HG03432 (cell line): ENCODE measurements at regions not wholly inside any gene's neighbourhood (a gene's known extent, or its start where the extent isn't known, plus 50 kb on each side); places are given as distances from the start of the nearest gene placed in this dataset.
"Not testable (repeated sequence)": the region's sequence is repeated elsewhere in the genome, so short reads cannot be mapped to it uniquely, and the experiment has no call there.

Source experiments
- ATAC-seq: cut with Tn5 transposase; IDR thresholded peaks from one replicate; pipeline ENCODE4 v1.9.1; 2021; ENCODE audit warnings: mild to moderate bottlenecking, moderate library complexity; ENCODE audit not compliant: unreplicated experiment

DNA sequence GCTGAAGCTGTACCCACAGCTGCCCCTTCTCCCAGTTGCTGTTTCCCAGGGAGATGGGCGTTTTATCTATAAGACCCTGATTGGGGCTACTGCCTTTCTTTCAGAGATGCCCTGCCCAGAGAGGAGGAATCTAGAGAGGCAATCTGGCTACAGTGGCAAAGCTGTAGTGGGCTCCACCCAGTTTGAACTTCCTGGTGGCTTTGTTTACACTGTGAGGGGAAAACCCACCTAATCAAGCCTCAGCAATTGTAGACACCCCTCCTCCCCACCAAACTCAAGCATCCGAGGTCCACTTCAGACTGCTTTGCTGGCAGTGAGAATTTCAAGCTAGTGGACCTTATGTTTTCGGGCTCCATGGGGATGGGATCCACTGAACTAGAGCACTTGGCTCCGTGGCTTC is 240.4 kb upstream of the AFF2 start:
- ATAC-seq: no peak

DNA sequence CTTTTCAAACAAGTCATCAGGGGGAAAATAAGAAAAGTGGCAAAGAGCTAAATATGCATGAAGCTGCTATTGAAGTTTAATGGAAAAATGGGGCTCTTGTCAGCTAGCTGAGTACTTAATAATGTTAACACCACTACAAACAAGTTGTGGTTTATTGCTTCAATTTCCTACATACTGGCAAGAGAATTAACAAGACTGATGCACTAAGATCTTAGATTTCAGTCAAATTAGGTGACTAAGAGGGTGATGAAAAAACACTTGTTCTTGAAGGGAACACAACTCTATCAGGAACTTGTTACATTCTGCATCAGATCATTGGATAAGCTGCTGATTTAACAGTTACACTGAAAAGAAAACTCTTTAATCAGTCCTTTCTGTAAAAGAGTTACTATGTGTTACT is 234.6 kb upstream of the AFF2 start:
- no peak for ATAC-seq

DNA sequence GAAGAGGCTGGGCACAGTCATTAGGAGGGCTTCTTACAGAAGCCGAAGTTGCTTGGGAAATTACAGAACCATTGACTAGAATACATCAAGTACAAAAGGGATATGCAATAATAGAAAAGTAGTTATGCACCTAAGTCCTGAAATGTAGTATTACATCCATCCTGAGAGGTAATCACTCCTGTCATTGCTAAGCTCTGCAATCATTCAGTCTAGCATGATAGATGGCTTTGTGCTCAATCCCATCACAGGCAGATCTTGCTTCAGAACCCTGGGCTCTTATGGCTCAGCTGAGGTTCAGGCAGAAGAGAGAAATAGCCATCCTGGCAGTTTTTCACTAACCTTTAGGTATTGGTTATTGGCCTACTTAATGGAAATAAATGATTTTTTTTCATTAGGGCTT is 231.7 kb upstream of the AFF2 start:
- ATAC-seq: no peak

GRCh38 chrX:148269513-148269912 is 230.9 kb upstream of the AFF2 start:
- ATAC-seq: no peak

- ATAC-seq: no peak
Measured at GRCh38 chrX:148270499-148270898, 229.9 kb upstream of the AFF2 start.

- ATAC-seq: no peak
Measured at GRCh38 chrX:148271263-148271662, 229.2 kb upstream of the AFF2 start.

DNA sequence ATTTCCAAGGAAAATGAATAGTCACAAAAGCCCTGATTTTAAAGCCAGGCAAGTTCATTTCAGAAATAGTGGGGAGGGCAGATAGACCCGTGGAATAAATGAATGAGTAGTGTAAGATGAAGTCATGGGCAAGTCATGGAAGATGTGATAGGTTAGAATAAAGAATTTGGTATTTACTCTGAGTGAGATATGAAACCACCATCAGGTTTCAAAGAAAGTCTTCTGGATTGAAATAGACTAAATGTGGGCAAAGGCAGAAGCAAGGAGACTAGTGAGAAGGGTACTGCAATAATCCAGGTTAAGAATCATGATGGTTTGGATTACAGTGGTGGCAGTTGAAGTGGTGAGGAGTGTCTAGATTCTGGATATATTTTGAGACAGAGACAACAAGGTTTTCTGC is 218.5 kb upstream of the AFF2 start:
- ATAC-seq: no peak

DNA sequence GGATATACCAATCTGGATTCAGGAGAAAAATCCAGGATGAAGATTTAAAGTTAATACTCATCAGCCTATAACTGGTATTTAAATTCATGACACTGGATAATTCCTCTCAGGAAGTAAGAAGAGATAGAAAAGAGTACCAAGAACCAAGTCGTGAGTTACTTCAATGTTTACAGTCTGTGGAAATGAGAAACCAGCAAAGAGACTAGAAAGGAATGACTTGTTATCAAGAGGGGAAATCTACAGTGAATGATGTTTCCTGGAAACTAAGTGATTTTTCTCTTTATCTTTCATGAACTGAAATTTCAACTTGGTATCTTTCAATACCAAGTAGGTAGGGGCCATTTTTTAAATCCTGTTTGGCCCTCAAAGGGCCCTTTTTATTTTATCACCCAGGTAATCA is 217.9 kb upstream of the AFF2 start:
- ATAC-seq: no peak

- ATAC-seq: no peak
Measured at GRCh38 chrX:148284056-148284455, 216.4 kb upstream of the AFF2 start.

DNA sequence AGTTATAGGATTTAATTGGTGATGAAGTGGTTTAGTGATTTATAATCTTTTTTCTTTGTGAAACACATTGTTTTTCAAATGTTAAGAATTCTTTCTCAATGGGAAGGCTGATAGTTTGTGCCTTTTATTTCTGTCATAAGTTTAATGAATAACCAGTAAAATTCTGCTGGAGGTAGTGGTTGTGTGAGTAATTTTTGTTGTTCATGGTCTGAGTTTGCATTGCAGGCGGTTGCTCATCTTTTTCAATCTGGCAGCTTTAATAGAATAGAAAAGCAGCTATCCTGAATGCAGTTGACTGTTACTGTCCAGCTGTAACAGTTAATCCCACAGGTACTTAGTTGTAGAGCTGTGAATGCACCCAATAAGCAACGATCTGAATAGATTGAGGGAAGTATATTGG is 215.6 kb upstream of the AFF2 start:
- ATAC-seq: no peak

GRCh38 chrX:148288451-148288850 is 212.0 kb upstream of the AFF2 start:
- no peak for ATAC-seq

- ATAC-seq: no peak
Measured at GRCh38 chrX:148290041-148290440, 210.4 kb upstream of the AFF2 start.

GRCh38 chrX:148290931-148291330 is 209.5 kb upstream of the AFF2 start:
- ATAC-seq: no peak

DNA sequence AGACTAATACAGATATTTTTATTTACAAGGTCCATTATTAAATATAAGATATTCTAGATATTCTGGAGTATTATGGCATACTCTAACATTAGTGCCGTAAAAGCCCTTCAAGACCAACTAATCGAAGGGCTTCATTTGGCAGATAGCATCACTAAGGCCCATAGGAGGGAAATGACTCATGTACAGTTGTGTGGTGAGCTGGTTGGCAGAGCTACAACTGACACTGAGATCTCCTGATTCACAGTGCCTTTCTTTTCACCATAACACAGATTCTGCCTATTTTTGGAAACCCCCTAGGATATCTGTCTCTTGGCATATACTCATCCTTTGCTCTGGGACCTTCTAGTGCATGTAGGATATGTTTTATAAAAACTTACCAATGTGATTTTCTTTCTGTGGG is 201.7 kb upstream of the AFF2 start:
- ATAC-seq: no peak

GRCh38 chrX:148305214-148305613 is 195.2 kb upstream of the AFF2 start:
- not testable (repeated sequence) for ATAC-seq

- ATAC-seq: no peak
Measured at GRCh38 chrX:148309413-148309812, 191.0 kb upstream of the AFF2 start.

DNA sequence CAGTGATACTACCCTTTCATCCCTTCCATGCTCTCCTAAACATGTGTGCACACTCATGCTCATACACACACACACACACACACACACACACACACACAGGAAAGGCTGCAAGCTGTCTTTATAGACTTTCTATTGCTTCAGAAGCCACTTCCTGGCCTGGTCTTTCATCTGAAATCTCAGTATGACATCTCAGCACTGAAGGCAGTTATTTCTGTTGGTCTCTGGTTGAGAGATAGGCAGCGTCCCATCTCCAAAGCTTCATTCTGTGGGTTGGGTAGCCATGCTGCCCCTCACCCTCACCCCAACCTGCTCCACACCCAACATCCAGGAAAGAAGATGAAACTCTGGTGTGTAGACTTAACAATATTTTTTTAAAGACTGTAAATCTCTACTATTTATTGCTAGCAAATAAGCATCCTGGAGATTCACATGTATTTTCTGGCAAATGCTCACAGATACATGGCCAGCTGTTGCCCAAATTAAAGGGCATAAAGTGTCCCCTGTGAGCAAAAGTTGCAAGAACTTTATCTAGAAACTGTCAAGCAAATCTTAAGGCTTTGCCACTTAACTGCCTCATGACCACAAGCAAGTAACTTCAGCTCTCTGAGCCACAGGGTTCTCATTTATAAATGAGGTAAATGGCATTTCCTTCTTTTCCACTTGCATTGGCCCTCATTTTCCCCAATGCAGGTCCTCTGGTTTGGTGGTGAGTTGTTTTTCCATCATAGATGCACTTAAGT is 189.8 kb upstream of the AFF2 start:
- ATAC-seq: peak; percentile 93

DNA sequence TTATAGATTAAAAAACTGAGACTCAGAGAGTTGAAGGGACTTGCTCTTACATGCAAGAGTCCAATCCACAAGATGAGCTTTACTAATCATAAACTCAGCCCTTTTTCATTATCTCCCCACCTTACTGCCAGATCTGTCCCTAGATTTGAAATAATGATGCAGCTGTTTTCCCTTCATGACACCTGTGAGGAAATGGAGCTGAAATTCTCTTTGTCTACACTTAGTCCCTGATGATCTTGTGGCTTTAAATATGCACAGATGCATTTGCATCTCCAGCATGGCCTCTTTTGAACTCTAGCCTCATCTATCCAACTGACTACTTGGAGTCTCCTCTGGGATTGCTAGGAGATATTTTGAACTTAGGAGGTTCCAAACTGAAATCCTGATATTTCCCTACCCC is 188.9 kb upstream of the AFF2 start:
- ATAC-seq: no peak

- no peak for ATAC-seq
Measured at GRCh38 chrX:148314876-148315275, 185.5 kb upstream of the AFF2 start.

GRCh38 chrX:148316446-148316845 is 184.0 kb upstream of the AFF2 start:
- no peak for ATAC-seq

DNA sequence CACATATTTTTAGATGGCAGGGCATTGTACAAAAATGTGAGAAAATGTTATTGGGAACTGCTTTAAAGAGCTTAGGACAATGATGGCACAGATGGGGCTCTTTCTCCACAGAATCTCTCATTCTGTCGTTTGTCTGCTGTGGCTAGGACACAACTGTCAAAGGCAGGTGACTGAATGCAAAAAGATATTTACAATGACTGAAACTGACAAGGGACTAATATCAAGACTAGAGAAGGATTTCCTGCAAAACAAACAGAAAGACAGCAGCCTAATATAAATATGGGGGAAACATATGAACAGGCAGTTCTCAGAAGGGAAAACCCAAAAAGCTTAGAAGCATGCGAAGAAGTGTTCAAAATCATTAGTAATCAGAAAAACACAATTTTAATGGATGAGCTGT is 177.5 kb upstream of the AFF2 start:
- no peak for ATAC-seq

GRCh38 chrX:148333989-148334388 is 166.4 kb upstream of the AFF2 start:
- no peak for ATAC-seq

GRCh38 chrX:148337873-148338272 is 162.5 kb upstream of the AFF2 start:
- no peak for ATAC-seq
